NCI-H2171 (cell line): ENCODE measurements at regions not wholly inside any gene's neighbourhood (a gene's known extent, or its start where the extent isn't known, plus 50 kb on each side); places are given as distances from the start of the nearest gene placed in this dataset.

Source experiments
- DNase-seq: peaks from one replicate; lab custom pipeline; 2025; lab: John Stamatoyannopoulos, UW

- DNase-seq, result no peak
Measured at GRCh38 chr2:204321910-204322751, 223.1 kb upstream of the PARD3B start.

- peak; percentile 80 for DNase-seq
Measured at GRCh38 chr2:204325468-204325867, 219.8 kb upstream of the PARD3B start.

- DNase-seq, result no peak
Measured at GRCh38 chr2:204328373-204328772, 216.9 kb upstream of the PARD3B start.

- DNase-seq, result no peak
Measured at GRCh38 chr2:204329016-204329415, 216.3 kb upstream of the PARD3B start.

- DNase-seq, result no peak
Measured at GRCh38 chr2:204329532-204329931, 215.7 kb upstream of the PARD3B start.

- no peak for DNase-seq
Measured at GRCh38 chr2:204331180-204331579, 214.1 kb upstream of the PARD3B start.

GRCh38 chr2:204331988-204332387, 213.3 kb upstream of the PARD3B start:
- DNase-seq, result no peak

GRCh38 chr2:204332706-204333105, 212.6 kb upstream of the PARD3B start:
- DNase-seq, result no peak

GRCh38 chr2:204333861-204334260, 211.4 kb upstream of the PARD3B start:
- no peak for DNase-seq

GRCh38 chr2:204335451-204336058, 209.7 kb upstream of the PARD3B start:
- no peak for DNase-seq

GRCh38 chr2:204336153-204336744, 209.0 kb upstream of the PARD3B start:
- no peak for DNase-seq

- no peak for DNase-seq
Measured at GRCh38 chr2:204337638-204338037, 207.6 kb upstream of the PARD3B start.

- DNase-seq, result no peak
Measured at GRCh38 chr2:204339212-204339715, 206.0 kb upstream of the PARD3B start.

GRCh38 chr2:204340511-204340910, 204.8 kb upstream of the PARD3B start:
- DNase-seq, result no peak

GRCh38 chr2:204341887-204342276, 203.4 kb upstream of the PARD3B start:
- DNase-seq, result no peak

GRCh38 chr2:204343685-204344084, 201.6 kb upstream of the PARD3B start:
- DNase-seq, result no peak

- no peak for DNase-seq
Measured at GRCh38 chr2:204344119-204344518, 201.2 kb upstream of the PARD3B start.

GRCh38 chr2:204346906-204347305, 198.4 kb upstream of the PARD3B start:
- no peak for DNase-seq

GRCh38 chr2:204353823-204354222, 191.5 kb upstream of the PARD3B start:
- DNase-seq, result no peak

- DNase-seq, result no peak
Measured at GRCh38 chr2:204354442-204354856, 190.8 kb upstream of the PARD3B start.

GRCh38 chr2:204355688-204356087, 189.6 kb upstream of the PARD3B start:
- DNase-seq, result no peak

GRCh38 chr2:204356151-204356641, 189.1 kb upstream of the PARD3B start:
- DNase-seq, result no peak

GRCh38 chr2:204357286-204357685, 188.0 kb upstream of the PARD3B start:
- peak; percentile 73 for DNase-seq
